ENCODE measurements at regions not wholly inside any gene's neighbourhood (a gene's known extent, or its start where the extent isn't known, plus 50 kb on each side); places are given as distances from the start of the nearest gene placed in this dataset.

DNA sequence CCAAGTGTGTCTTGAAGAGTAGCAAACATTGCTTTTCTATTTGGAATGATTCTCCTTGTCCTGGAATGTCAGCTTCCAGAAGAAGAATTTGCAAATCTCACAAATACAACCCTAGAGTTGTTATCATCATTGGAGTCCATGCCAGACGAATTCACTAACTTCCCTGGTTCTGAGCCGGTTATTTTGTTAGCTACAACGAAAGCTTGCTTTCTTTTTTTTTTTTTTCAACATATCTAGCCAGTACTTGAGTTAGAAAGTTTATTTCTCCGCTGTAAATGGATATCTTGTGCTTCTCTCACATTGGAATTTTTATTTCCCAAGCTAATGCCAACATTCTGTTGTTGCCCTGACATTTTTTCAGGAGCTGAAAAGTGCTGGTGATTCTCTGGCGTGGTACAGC, 138.1 kb upstream of the POM121L12 start:
- DNase-seq (ENCODE audit: low read depth in 2 of 2), result no peak

DNA sequence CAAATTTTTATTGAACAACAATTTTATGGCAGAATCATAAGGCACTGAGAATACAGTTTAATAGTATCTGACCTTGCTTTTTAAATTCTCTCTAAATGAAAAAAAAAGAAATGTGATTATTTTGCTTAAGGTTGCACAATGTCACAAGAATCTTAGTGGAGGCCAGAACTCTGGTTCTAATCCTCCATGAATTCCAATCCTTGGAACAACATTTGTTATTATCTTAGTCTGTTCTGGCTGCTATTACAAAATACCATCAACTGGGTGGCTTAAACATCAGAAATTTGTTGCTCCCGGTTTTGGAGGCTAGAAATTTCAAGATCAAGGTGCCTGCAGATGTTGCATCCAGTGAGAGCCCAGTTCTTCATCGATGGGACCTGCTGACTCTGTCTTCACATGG, 158.2 kb upstream of the POM121L12 start:
- DNase-seq (ENCODE audit: low read depth in 2 of 2), result no peak

DNA sequence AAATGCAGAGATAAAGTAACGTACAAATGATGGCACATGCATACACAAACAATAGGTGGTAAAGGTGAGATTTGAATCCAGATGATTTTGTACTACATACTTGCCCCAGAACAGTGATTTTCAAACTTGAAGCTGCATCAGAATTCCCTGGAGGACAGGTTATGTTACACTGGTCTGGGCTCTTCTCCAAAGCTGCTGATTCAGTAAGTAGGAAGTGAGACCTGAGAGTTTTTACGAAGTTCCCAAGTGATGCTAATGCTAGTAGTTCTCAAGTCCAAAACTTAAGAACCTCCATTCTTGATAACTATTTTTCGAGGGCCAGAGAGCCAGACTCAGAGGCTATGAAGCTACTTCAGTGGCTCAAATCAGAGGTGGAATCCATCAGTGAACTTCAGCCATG, 159.0 kb upstream of the POM121L12 start:
- DNase-seq (ENCODE audit: low read depth in 2 of 2), result no peak

DNA sequence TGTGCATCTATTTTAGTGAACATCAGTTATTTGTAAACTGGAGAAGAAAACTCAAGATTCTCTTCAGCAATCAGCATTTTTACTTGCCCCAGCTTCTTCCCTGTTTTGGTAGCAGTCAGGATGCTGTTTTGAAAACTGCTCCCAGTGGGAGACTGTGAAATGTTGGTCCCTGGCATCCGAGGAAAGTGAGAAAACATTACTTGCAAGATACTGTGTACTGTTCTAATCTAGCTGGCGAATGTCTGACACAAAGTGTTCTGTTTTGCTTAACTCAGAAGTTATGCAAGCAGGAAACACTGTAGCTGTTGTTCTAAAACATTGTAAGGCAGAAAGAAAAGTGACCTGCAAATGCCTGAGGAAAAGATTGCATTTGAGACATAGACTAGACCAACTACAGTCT, 171.8 kb upstream of the POM121L12 start:
- DNase-seq (ENCODE audit: low read depth in 2 of 2), result no peak

DNA sequence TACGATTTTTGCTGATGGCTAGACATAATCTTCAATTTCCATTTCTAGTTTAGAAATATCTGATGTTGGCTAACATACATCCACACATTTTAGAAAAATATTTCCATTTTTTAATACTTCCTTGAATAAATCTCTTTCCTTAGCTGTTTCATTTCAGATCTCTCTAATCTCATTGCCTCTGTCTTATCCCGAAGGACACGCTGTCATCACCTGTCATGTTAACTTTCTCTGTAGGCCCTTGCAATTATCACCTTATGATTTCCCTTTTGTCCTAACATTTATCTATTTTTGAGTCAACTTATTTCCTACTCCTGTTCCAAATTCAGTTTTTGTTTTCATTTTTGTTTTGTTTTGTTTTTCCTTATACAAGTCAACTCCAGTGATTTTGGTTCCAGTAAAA, 173.1 kb upstream of the POM121L12 start:
- no peak for DNase-seq (ENCODE audit: low read depth in 2 of 2)

DNA sequence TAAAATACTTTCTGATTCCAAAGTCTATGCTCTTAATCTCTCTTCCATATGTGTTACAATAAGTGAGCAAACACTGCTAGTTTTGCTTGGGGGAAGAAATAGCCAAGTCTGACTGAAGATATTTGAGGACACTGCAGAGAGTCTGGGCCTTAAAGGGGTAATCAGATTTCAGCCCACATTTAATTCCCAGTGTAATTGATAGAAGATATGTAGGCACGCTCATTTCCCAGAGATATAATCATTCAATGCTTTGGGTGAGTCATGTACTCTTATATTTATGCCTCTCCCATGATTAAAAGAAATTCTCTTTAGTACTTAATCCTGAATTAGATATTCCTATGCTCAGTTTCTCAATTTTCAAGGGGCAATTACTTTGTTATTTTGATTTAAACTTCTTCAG, 178.1 kb upstream of the POM121L12 start:
- no peak for DNase-seq (ENCODE audit: low read depth in 2 of 2)

DNA sequence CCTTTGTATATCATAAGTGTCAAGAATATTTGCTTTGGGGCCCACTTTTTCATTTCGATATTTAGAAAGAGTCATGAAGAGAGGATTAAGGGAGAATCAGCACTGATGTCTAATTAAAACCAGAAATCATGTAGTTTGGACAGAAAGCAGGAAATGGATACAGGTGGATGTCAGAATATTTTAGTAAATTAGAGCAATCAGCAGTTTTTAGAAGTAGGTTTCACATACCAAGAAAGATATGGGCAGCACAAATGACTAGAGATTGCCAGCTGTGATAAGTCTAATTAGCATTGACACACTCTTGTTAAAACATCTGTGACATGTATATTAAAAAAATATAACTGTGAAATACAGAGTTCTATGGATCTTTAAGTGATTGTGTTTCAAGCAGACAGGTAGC, 180.8 kb upstream of the POM121L12 start:
- DNase-seq (ENCODE audit: low read depth in 2 of 2), result no peak

DNA sequence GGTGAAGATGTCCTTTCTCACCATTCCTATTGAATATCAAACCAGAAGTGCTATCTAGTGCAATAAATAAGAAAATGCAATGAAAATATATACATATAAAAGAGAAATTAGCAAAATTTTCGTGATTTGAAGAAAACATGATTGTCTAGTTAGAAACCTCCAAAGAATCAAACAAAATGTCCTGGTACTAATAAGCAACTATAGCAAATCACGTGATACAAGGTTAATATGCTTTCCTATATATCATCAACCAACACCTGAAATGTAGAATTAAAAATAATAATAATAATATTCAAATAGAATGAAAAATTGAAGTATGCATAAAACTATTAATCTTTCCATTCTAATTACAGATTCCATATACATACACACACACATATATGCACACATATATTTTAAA, 183.9 kb upstream of the POM121L12 start:
- no peak for DNase-seq (ENCODE audit: low read depth in 2 of 2)

DNA sequence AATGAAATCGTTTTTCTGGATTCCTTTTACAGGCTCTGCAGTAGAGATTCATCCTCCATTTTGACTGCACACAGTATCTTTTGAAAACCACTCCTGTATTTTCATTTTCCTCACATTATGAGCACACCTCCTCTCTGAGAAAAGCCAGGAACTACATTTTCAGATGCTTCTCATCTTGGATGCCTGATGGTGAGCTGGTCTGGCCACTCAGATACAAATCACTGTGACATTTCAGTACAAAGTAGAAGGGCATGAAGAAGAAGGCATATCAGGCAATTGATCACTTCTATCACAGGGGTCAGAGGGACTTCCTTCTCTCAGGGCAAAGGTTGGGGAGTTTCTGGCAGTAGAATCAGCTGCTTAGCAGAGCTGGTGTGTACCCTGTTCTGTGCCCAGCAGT, 192.0 kb upstream of the POM121L12 start:
- no peak for DNase-seq (ENCODE audit: low read depth in 2 of 2)

DNA sequence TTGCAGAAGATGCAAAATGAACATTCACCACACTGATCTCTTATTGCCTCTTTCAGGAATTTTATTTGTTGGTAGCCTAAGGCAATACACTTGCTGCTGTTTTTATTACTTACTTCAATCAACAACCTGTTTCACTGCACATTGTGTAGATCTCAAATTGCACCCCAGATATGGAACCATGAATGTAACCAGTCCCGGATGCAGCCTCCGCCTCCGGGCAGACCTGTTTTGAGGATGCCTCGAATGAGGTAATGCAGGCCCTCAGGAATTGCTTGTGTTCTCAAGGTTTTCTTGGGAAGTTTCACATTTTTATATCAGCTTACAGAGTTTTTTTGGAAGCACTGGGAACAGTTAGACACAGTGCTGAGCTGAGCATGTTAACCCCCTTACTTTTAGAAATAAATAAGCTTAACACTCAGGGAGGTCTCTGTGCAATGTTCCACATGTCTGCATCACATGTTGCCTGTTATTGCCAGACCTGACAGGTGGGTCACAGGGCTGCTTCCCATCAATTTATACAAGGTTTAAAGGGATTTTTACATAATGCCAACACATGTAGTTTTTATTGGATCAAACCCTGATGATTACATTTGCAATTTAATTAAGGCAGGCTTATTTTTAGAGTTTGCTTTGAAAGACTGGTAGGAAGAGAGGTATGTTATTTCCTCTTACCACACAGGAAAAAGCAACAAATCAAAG, 193.1 kb upstream of the POM121L12 start:
- DNase-seq (ENCODE audit: low read depth in 2 of 2), result no peak

DNA sequence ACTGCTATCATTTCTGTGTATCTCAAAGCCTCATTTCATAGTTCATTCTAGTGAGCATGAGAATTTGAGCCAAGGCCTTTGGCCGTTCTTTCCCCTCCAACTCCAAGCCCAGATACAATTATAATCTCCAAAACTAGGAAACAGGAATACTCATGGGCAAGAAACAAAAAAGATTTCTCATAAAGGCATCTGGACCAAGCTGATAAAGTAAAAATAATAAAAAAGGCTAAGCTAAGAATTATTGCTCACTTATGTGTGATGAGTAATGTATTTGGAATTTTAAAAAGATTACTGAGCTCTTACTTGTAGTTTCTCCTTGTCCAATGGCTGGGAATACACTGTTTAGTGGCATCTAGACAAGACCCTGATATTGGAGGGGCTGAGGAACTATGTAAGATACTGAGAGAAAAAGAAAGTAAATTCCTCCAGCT, 196.4 kb upstream of the POM121L12 start:
- no peak for DNase-seq (ENCODE audit: low read depth in 2 of 2)

DNA sequence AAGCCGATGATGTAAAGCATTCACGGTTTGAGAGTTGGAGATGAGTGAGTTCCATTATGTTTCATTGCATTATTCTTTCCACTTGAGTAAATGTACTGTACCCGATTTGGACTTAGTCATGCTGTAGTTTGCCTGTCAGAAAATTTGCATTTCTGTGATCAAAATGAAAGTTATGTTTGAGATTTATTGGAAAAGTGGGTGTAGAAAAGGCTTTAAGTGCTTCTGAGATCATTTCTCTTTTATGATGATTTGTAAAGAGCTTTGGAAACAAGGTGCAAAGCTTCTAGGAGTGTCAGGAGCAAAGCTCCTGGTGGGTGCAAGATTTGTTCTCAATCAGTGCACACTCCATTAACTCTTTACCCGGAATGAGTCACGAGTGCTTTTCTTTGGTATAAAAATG, 204.1 kb upstream of the POM121L12 start:
- no peak for DNase-seq (ENCODE audit: low read depth in 2 of 2)

DNA sequence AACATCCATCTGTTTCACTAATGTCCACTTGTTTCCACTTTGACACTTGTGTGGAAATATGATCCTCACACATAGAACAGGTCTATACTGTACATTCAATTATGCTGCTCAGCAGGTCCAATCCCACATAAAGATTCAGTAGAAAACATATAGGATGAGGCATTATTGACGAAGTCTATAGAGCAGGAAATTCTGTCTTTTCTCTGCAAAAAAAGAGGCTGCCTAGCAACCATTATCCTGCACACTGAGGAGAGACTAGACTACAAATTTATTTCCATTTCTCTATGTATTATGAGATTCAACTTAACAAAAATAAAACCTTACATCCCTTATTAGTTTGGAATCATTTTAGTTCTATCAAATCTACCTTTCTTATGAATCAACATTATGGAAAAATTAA, 204.6 kb upstream of the POM121L12 start:
- DNase-seq (ENCODE audit: low read depth in 2 of 2), result no peak

DNA sequence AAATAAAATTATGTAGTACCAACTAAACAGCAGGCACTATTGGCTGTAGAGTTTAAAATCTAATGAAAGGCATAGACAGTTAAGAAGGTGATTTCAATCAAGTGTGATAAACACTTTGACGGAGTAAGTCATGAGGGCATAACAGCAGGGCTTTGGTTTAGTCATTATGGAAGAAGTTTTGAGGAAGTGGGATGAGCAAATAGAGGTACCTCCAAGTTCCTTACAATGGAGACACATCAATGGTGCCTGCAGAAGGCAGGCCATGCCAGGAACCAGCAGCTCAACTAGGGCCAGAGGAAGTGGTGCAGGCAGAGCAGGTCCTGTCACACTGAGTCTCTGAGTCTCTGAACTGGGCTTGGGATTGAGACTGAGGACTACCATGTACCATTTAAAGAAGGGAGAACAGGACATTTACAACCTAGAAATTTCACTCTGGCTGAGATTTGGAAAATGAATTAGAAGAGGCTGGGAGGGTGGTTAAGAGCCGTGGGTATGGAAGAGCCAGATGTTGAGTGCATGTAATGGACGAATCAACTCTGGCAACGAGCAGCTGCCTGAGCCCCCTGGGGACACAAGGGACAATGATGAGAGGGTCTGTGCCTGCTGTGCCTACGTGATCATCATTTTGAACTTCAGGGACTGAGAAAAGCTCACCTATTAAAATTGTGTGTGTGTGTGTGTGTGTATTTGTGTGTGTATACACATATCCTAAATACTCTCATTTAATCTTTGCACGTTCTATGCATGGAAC, 208.7 kb upstream of the POM121L12 start:
- DNase-seq (ENCODE audit: low read depth in 2 of 2), result no peak

DNA sequence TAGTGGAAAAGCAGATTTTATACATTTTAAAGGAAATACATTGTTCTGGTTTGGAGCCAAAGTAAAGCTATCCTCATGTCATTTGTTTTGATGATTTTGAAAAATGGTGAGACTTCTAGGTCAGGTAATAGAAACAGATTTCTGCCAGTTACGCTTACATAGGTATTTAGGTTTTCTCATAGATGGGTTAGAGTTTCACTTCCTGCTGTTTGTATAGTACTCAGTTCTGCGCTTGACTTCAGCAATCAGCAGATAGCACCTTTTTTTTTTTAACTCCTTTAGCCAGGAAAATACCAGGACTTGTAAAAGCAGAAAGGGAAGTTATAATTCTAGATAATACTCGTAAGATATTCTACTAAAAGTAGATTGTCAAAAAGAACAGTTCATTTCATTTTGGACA, 209.8 kb upstream of the POM121L12 start:
- no peak for DNase-seq (ENCODE audit: low read depth in 2 of 2)

DNA sequence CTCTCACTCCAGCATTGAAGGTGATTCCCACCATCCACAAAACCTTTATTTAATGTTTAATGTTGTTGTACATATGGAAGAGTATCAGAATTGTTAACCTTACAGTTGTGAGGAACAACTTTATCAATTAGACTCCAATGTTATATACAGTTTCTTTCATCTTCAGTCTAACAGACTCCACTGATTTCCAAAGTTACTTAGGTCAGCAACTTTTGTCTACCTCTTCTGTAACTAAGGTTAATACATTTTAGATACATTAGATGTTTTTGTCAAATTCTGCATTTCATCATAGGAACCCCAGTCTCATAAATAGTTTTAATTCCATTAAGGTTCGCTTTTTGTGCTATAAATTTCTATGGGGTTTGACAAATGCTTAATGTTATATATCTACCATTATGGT, 223.9 kb upstream of the POM121L12 start:
- DNase-seq (ENCODE audit: low read depth in 2 of 2), result no peak

DNA sequence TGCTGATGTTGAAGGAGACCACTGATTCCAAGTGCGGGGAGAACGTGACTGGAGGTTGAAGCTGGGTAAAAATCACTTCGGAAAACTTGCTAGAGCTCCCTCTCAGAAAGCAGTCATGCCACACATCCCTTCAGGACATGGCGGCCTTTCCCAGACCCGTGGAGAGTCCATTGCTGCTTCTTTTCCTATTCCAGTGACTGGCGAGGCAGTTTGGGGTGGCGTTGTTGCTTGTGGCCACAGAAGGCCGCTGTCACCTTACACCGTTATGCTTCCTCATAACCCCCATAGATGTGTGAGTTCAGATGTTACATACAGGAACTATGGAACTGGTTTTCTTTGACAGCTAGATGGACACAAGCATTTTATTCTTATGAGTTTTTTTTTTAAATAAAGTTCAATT, 235.6 kb upstream of the POM121L12 start:
- no peak for DNase-seq (ENCODE audit: low read depth in 2 of 2)

DNA sequence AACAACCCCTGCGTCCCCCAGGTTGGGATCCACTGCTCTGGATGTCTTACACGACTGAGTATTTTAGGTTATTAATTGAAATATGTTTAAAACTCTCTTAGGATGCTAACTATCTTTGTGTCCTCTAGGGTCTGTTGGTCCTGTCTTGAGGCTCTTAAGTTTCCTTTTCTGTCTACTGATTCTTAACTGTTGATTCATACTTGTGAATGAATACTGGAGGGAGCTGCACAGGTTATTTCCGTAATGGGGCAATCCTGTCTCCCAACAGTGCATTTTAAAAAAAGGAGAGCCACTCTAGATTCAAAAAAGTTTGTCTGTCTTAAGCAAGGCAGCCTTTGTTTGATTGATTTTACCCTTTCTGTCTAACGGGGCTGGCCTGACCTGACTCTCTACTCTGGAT, 237.6 kb upstream of the POM121L12 start:
- no peak for DNase-seq (ENCODE audit: low read depth in 2 of 2)

DNA sequence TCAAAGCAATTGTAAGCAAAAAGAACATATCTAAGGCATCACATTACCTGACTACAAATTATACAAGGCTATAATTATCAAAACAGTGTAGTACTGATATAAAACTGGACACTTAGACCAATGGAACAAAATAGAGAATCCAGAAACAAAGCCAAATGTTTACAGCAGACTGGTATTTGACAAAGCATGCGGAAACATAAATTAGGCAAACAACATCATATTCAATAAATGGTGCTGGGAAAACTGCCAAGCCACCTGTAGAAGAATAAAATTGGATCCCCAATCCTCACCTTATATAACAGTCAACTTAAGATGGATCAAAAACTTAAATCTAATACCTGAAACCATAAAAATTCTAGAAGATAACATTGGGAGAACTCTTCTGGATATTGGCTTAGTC, 240.8 kb upstream of the POM121L12 start:
- no peak for DNase-seq (ENCODE audit: low read depth in 2 of 2)

DNA sequence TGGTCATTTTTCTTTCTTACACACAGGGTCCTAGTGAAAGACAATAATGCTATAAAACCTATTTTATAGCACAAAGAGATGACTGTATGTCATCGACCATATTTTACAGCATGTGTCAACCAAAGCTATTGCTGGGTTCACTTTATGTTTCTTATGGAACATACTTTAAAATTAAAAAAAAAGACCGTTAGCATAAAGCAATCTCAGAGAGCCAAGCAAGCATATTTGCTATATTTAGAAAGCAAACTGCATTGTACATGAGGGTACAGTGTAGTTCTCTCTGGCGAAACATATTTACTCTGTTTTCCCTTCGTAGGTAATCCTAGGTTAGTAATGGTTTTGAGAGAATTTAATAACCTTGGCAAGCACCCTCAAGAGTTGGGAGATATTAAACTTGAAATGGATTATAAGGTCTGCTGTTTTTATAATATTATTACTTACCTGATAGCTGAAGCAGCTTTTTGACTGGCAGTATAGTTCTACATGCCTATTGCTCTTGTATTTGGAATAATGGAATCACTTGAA, 244.2 kb upstream of the POM121L12 start:
- DNase-seq (ENCODE audit: low read depth in 2 of 2), result no peak

DNA sequence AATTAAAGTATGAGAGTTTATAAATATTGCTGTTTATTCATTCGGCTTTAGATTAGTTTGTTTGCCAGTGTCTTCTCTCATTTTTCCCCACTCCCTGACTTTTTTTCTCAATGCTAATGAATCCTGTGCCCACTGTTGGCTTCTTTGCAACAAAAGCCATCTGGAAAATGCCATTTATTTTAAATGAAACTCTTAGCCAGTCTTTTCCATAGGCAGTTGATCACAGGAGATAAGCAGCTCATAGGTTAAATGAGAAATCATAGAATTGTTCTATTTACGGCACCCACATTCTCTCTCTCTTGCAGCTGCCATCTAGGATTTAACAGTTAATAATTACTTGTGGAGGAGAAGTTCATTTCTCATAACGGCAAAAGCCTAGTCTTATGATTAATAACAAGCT, 249.3 kb upstream of the POM121L12 start:
- no peak for DNase-seq (ENCODE audit: low read depth in 2 of 2)

DNA sequence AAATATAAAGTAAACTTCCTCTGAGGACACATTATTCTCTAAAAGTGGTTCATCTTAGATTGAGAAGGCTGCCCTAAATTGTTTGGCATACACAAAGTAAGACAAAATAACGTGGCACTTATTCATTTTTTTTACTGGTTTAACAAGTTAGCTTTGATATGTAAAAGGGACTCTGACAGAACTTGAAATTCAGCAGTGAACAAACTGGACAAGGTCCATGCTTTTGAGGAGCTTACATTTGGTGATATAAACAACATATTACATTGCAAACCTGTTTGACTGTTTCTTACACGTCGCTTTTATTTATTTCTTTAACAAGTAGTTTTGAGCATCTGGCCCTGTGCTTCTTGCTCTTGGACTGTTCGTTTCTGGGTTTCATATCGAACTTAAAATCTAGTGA, 253.1 kb upstream of the POM121L12 start:
- no peak for DNase-seq (ENCODE audit: low read depth in 2 of 2)

DNA sequence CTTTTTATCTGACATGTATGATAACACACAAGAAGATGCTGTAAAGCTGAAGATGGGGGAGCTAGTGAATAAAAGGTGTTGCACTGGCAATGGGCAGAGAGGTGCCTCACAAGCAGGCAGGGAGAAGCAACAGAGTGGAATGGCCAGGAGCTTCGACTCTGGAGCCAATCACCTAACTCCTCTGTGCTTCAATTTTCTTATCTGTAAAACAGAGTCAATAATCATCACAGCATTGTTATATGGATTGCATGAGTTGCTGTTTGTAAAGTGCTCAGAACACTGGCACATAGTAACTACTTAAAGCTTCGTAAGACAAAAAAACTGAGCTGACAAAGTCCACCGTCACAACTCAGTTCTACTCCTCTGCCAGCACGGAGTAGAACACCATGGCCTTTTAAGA, 254.2 kb upstream of the POM121L12 start:
- no peak for DNase-seq (ENCODE audit: low read depth in 2 of 2)
